PC-9 (cell line): ENCODE measurements at regions not wholly inside any gene's neighbourhood (a gene's known extent, or its start where the extent isn't known, plus 50 kb on each side); places are given as distances from the start of the nearest gene placed in this dataset.

Source experiments
- BruUV-seq: library from RNA; stranded (reverse); fragments of 400-500 nt; replicated peaks from 2 replicates; lab custom pipeline; 2021; lab: Mats Ljungman, UMichigan
- CTCF ChIA-PET: fragments of 300-600 bp; sonication (Branson Sonifier 250); formaldehyde crosslinking; loops from one replicate; lab custom pipeline; 2022; ENCODE audit warnings: antibody characterized with exemption; lab: Charles Lee
- POLR2A ChIA-PET: fragments of 300-600 bp; sonication (Branson Sonifier 250); formaldehyde crosslinking; loops from one replicate; lab custom pipeline; 2022; ENCODE audit warnings: antibody characterized with exemption; ENCODE audit not compliant: unreplicated experiment; lab: Charles Lee
- DNase-seq, 2 experiments: peaks; one replicate each; pipeline versions ENCODE4 v3.0.0 to v3.0.0-alpha.2; 2015 to 2022; ENCODE audit warnings: mixed read lengths in 1 of 2
- H2AFZ ChIP-seq: fragments of 200-600 bp; sonication (generic); 2 replicates; pipeline ENCODE4 v1.8.1; 2017; ENCODE audit warnings: antibody characterized with exemption
- H3F3A ChIP-seq: fragments of 200-600 bp; sonication (generic); 2 replicates; pipeline ENCODE4 v1.8.1; 2017; ENCODE audit warnings: antibody characterized with exemption, mild to moderate bottlenecking, low read depth; ENCODE audit not compliant: insufficient read depth
- H3K27ac ChIP-seq: fragments of 200-600 bp; sonication (generic); 2 replicates; pipeline ENCODE4 v1.6.1; 2016; ENCODE audit warnings: mixed run types
- H3K27me3 ChIP-seq: fragments of 200-600 bp; sonication (generic); 2 replicates; pipeline ENCODE4 v1.6.1; 2016; ENCODE audit warnings: low read depth, mixed run types; ENCODE audit not compliant: insufficient read depth
- H3K36me3 ChIP-seq: fragments of 200-600 bp; sonication (generic); 2 replicates; pipeline ENCODE4 v1.6.1; 2016; ENCODE audit warnings: low read depth, mixed run types
- H3K4me1 ChIP-seq: fragments of 200-600 bp; sonication (generic); replicated peaks from 2 replicates; pipeline ENCODE4 v1.6.1; 2016; ENCODE audit warnings: mixed run types; ENCODE audit not compliant: insufficient read depth
- H3K4me2 ChIP-seq: fragments of 200-600 bp; sonication (generic); 2 replicates; pipeline ENCODE4 v1.6.1; 2017; ENCODE audit warnings: mixed run types
- H3K4me3 ChIP-seq: fragments of 200-600 bp; sonication (generic); 2 replicates; pipeline ENCODE4 v1.6.1; 2016; ENCODE audit warnings: mixed run types
- H3K79me2 ChIP-seq: fragments of 200-600 bp; sonication (generic); 2 replicates; pipeline ENCODE4 v1.6.1; 2017; ENCODE audit warnings: low read depth, mixed run types
- H3K9me2 ChIP-seq: fragments of 200-600 bp; sonication (generic); 2 replicates; pipeline ENCODE4 v1.8.1; 2017; ENCODE audit warnings: mild to moderate bottlenecking; ENCODE audit not compliant: insufficient read depth
- H3K9me3 ChIP-seq: fragments of 200-600 bp; sonication (generic); 2 replicates; pipeline ENCODE4 v1.8.1; 2016; ENCODE audit warnings: low read depth; ENCODE audit not compliant: insufficient read depth
- H4K20me1 ChIP-seq: fragments of 200-600 bp; sonication (generic); 2 replicates; pipeline ENCODE4 v1.8.1; 2017; ENCODE audit not compliant: insufficient read depth
- EZH2 ChIP-seq: fragments of 200-600 bp; sonication (generic); IDR thresholded peaks from 2 replicates; pipeline ENCODE4 v1.8.0; 2017; ENCODE audit warnings: antibody characterized with exemption, low read depth
- intact Hi-C: fragments of 100-400 bp; cut with micrococcal nuclease; formaldehyde crosslinking; loops from one replicate; pipeline ENCODE4 v1.10.0; 2022; ENCODE audit not compliant: unreplicated experiment
- TF ChIP-seq, protein P1 (sequence below): fragments of 200-600 bp; sonication (generic); conservative IDR thresholded peaks from 2 replicates; pipeline ENCODE4 v1.6.1; 2017; ENCODE audit warnings: mixed run types, antibody characterized with exemption, mild to moderate bottlenecking, moderate library complexity

- intact Hi-C loops, result no loop called here
- no peaks in the 10 kb centered on the region for H3K9me2 ChIP-seq
- BruUV-seq, result no TSS peak
- no peaks in the 10 kb centered on the region for H3K4me1 ChIP-seq
- no peaks in the 10 kb centered on the region for H3F3A ChIP-seq
- POLR2A ChIA-PET, result interaction anchor here (0.7 kb wide), 1 partner anchor 410 kb away, joined by 5 read pairs; no protein-coding TSS in a partner anchor
- TF ChIP-seq, protein P1, sequence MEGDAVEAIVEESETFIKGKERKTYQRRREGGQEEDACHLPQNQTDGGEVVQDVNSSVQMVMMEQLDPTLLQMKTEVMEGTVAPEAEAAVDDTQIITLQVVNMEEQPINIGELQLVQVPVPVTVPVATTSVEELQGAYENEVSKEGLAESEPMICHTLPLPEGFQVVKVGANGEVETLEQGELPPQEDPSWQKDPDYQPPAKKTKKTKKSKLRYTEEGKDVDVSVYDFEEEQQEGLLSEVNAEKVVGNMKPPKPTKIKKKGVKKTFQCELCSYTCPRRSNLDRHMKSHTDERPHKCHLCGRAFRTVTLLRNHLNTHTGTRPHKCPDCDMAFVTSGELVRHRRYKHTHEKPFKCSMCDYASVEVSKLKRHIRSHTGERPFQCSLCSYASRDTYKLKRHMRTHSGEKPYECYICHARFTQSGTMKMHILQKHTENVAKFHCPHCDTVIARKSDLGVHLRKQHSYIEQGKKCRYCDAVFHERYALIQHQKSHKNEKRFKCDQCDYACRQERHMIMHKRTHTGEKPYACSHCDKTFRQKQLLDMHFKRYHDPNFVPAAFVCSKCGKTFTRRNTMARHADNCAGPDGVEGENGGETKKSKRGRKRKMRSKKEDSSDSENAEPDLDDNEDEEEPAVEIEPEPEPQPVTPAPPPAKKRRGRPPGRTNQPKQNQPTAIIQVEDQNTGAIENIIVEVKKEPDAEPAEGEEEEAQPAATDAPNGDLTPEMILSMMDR, result no peak
- no peak for TF ChIP-seq EZH2
- no peak for DNase-seq
- H3K4me3 ChIP-seq, result no peak overlapping the region
- H3K27me3 ChIP-seq, result no peaks in the 10 kb centered on the region
- no peak overlapping the region for H3K4me2 ChIP-seq
- no peaks in the 10 kb centered on the region for H3K36me3 ChIP-seq
- CTCF ChIA-PET, result interaction anchor here (0.7 kb wide), 1 partner anchor 42 kb away, joined by 3 read pairs; no protein-coding TSS in a partner anchor
- H3K27ac ChIP-seq, result no peak overlapping the region
- H3K79me2 ChIP-seq, result no peaks in the 10 kb centered on the region
- H3K9me3 ChIP-seq, result no peaks in the 10 kb centered on the region
- H2AFZ ChIP-seq, result no peak overlapping the region
- no peaks in the 10 kb centered on the region for H4K20me1 ChIP-seq
Observed at GRCh38 chr7:109256762-109257560, 687.3 kb downstream of the DNAJB9 start.

GRCh38 chr7:109259151-109259550 lies 689.5 kb downstream of the DNAJB9 start:
- Histone ChIP-seq H4K20me1 (no peaks in the 10 kb centered on the region), H3K4me3 (no peak overlapping the region), H3K27ac (no peak overlapping the region), H3K27me3 (no peaks in the 10 kb centered on the region), H3K79me2 (no peaks in the 10 kb centered on the region), H3F3A (no peaks in the 10 kb centered on the region), H2AFZ (no peak overlapping the region), H3K9me2 (no peaks in the 10 kb centered on the region), H3K4me1 (no peaks in the 10 kb centered on the region), H3K36me3 (no peaks in the 10 kb centered on the region), H3K9me3 (no peaks in the 10 kb centered on the region), H3K4me2 (no peak overlapping the region)
- BruUV-seq, result no TSS peak
- ChIA-PET POLR2A (no interaction called here), CTCF (interaction anchor here (0.8 kb wide), 1 partner anchor 637 kb away, joined by 7 read pairs; no protein-coding TSS in a partner anchor)
- TF ChIP-seq, protein P1, result no peak
- no peak for TF ChIP-seq EZH2
- intact Hi-C loops, result no loop called here
- no peak for DNase-seq

DNA sequence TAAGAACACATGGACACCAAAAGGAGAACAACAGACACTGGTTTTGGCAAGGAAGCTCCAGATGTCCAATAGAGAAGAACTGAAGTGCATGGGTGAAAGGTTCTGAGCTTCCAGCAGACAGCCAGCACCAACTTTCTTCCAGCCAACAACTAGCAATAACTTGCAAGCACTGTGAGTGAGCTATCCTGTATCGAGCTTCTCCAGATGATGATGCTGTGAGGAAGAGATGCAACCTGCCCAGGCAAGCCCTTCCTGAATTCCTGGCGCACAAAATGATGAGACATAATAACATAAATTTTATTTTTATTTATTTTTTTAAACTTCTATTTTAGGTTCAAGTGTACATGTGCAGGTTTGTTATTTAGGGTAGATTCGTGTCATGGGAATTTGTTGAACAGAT lies 692.1 kb downstream of the DNAJB9 start:
- Histone ChIP-seq H2AFZ (no peak overlapping the region), H3K27ac (no peak overlapping the region), H3K9me2 (no peaks in the 10 kb centered on the region), H3K4me2 (no peak overlapping the region), H3K4me1 (no peaks in the 10 kb centered on the region), H4K20me1 (no peaks in the 10 kb centered on the region), H3K9me3 (no peaks in the 10 kb centered on the region), H3K79me2 (no peaks in the 10 kb centered on the region), H3F3A (no peaks in the 10 kb centered on the region), H3K27me3 (no peaks in the 10 kb centered on the region), H3K36me3 (no peaks in the 10 kb centered on the region), H3K4me3 (no peak overlapping the region)
- no peak for TF ChIP-seq EZH2
- TF ChIP-seq, protein P1, result no peak
- no peak for DNase-seq
- no TSS peak for BruUV-seq
- ChIA-PET CTCF (no interaction called here), POLR2A (no interaction called here)
- intact Hi-C loops, result no loop called here
